ENCODE measurements at regions not wholly inside any gene's neighbourhood (a gene's known extent, or its start where the extent isn't known, plus 50 kb on each side); places are given as distances from the start of the nearest gene placed in this dataset.

DNA sequence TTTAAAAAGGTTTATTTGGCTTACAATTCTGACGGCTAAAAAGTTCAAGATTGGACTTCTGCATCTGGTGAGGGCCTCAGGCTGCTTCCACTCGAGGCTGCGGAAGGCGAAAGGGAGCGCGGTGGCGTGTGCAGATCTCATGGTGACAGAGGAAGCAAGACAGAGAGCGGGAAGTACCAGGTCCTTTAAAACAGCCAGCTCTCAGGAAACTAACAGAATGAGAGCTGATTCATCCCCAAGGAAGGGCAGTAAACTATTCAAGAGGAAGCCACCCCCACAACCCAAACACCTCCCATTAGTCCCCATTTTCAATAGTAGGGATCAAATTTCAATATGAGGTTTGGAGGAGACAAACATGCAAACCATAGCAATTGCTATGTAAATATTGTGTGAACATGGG, 2144.2 kb upstream of the AGA start:
- no peaks in the 10 kb centered on the region for H3K9me3 ChIP-seq
- no peak overlapping the region for H3K27ac ChIP-seq
- TF ChIP-seq, protein P1, sequence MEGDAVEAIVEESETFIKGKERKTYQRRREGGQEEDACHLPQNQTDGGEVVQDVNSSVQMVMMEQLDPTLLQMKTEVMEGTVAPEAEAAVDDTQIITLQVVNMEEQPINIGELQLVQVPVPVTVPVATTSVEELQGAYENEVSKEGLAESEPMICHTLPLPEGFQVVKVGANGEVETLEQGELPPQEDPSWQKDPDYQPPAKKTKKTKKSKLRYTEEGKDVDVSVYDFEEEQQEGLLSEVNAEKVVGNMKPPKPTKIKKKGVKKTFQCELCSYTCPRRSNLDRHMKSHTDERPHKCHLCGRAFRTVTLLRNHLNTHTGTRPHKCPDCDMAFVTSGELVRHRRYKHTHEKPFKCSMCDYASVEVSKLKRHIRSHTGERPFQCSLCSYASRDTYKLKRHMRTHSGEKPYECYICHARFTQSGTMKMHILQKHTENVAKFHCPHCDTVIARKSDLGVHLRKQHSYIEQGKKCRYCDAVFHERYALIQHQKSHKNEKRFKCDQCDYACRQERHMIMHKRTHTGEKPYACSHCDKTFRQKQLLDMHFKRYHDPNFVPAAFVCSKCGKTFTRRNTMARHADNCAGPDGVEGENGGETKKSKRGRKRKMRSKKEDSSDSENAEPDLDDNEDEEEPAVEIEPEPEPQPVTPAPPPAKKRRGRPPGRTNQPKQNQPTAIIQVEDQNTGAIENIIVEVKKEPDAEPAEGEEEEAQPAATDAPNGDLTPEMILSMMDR (IDR thresholded peaks at IDR 0.05), result no peak
- no peak for TF ChIP-seq POLR2A (IDR thresholded peaks at IDR 0.05)
- intact Hi-C loops (cut with DNase I; ENCODE audit: low total_unique reads), result no loop called here
- no peaks in the 10 kb centered on the region for H3K27me3 ChIP-seq
- WGBS, 2 donors, result 77 to 78% methylated on average over 8 of the region's 8 CpGs
- no peak overlapping the region for H3K4me3 ChIP-seq
- H3K36me3 ChIP-seq (ENCODE audit: low read depth, missing control alignments), result no peaks in the 10 kb centered on the region
- DNase-seq, result no peak
- no peaks in the 10 kb centered on the region for H3K4me1 ChIP-seq

GRCh38 chr4:179595671-179596410, 2153.6 kb upstream of the AGA start:
- TF ChIP-seq POLR2A (IDR thresholded peaks at IDR 0.05), result no peak
- TF ChIP-seq, protein P1 (IDR thresholded peaks at IDR 0.05), result no peak
- no peak for DNase-seq
- no peak overlapping the region for H3K27ac ChIP-seq
- no peaks in the 10 kb centered on the region for H3K4me1 ChIP-seq
- no peaks in the 10 kb centered on the region for H3K36me3 ChIP-seq (ENCODE audit: low read depth, missing control alignments)
- no peaks in the 10 kb centered on the region for H3K27me3 ChIP-seq
- 63 to 76% methylated on average over 6 of the region's 6 CpGs for WGBS, 2 donors
- H3K4me3 ChIP-seq, result no peak overlapping the region
- intact Hi-C loops (cut with DNase I; ENCODE audit: low total_unique reads), result no loop called here
- H3K9me3 ChIP-seq, result no peaks in the 10 kb centered on the region

DNA sequence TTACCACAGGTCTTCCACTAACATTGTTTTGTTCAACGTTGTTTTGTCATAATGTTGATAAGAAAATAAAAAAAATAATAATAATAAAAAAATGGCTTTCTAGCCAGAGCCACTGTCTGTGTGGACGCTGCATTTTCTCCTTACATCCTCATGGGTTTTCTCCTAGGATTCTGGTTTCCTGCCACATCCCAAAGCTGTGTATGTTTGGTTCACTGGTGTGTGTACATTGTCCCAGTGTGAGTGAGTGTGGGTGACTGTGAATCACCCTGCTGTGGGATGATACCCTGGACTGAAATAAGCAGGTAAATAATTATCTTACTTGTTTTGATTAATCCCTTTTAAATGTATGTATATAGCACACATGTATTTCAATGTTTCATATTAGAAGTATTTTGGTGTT, 2154.4 kb upstream of the AGA start:
- H3K4me1 ChIP-seq, result no peaks in the 10 kb centered on the region
- TF ChIP-seq, protein P1 (IDR thresholded peaks at IDR 0.05), result no peak
- TF ChIP-seq POLR2A (IDR thresholded peaks at IDR 0.05), result no peak
- intact Hi-C loops (cut with DNase I; ENCODE audit: low total_unique reads), result no loop called here
- no peak for DNase-seq
- no peaks in the 10 kb centered on the region for H3K27me3 ChIP-seq
- H3K27ac ChIP-seq, result no peak overlapping the region
- 72 to 75% methylated on average over 2 of the region's 2 CpGs for WGBS, 2 donors
- no peaks in the 10 kb centered on the region for H3K9me3 ChIP-seq
- no peak overlapping the region for H3K4me3 ChIP-seq
- H3K36me3 ChIP-seq (ENCODE audit: low read depth, missing control alignments), result no peaks in the 10 kb centered on the region

DNA sequence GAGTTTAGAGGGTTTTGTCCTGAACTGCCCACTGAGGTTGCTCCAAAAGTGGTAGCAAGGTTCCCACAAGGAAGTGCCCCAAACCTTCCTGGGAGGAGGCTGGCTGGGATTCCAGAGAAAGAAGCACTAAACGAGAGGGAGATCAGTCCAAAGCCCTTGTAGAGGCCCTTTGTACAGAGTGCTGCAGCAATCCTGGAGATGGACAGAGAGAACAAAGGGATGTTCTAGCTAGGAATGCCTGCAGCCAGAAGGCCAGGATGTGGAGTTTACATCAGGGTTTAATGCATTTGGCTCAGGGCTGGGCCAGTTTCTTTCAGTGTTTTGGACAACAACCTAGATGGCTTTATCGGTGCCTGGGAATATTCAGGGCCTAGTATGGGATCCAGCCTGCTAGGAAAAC, 2155.1 kb upstream of the AGA start:
- no peak for DNase-seq
- WGBS, 2 donors, result 12 to 44% methylated on average over 2 of the region's 2 CpGs

More for the DNA sequence above, 2155.1 kb upstream of the AGA start:
- no peak overlapping the region for H3K4me3 ChIP-seq
- H3K27me3 ChIP-seq, result no peaks in the 10 kb centered on the region
- no peaks in the 10 kb centered on the region for H3K4me1 ChIP-seq
- no peaks in the 10 kb centered on the region for H3K9me3 ChIP-seq
- no peaks in the 10 kb centered on the region for H3K36me3 ChIP-seq (ENCODE audit: low read depth, missing control alignments)
- no peak overlapping the region for H3K27ac ChIP-seq
- intact Hi-C loops (cut with DNase I; ENCODE audit: low total_unique reads), result no loop called here
- no peak for TF ChIP-seq POLR2A (IDR thresholded peaks at IDR 0.05)
- TF ChIP-seq, protein P1 (IDR thresholded peaks at IDR 0.05), result no peak
